ENCODE measurements at regions not wholly inside any gene's neighbourhood (a gene's known extent, or its start where the extent isn't known, plus 50 kb on each side); places are given as distances from the start of the nearest gene placed in this dataset.
"Not testable (repeated sequence)": the region's sequence is repeated elsewhere in the genome, so short reads cannot be mapped to it uniquely, and the experiment has no call there.

DNA sequence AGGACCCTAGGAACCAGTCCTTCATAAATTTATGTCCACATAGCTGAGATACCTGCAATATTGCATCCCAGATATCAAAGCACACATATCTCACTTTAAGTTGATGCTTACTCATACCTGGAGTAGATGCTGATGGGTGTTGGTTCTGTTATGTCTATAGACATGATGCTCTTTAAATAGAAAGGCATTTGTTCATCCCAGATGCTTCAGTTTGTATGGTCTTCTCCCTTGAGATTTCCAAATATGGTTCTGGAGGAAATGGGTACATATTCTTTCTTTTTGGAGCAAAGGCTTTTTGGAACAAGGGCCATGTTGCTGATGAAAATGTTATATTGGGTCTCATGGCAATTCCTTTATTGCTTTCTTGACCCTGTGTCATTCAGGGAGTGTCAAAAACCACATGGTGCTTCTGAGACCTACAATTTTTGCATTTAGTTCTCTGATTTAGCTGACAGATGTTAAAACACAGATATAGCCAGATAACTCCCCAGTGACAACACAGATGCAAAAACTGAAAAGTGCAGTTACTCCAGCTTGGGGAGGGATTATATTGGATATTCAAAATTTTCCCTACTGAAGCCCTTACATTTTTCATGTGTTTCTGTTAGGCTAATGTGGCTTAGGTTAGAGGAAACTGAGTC, 211.4 kb downstream of the KCNRG start:
- no peak for ATAC-seq
- H3K4me3 ChIP-seq = no peak overlapping the region
- no peaks in the 10 kb centered on the region for H3K36me3 ChIP-seq
- H3K27ac ChIP-seq = no peak overlapping the region
- no peak for TF ChIP-seq CTCF (IDR thresholded peaks at IDR 0.05)
- no peaks in the 10 kb centered on the region for H3K27me3 ChIP-seq
- peaks cover 18% of the 10 kb centered on the region for H3K4me1 ChIP-seq
- no peak for DNase-seq
- intact Hi-C loops (cut with DNase I) = no loop called here
- no peaks in the 10 kb centered on the region for H3K9me3 ChIP-seq

DNA sequence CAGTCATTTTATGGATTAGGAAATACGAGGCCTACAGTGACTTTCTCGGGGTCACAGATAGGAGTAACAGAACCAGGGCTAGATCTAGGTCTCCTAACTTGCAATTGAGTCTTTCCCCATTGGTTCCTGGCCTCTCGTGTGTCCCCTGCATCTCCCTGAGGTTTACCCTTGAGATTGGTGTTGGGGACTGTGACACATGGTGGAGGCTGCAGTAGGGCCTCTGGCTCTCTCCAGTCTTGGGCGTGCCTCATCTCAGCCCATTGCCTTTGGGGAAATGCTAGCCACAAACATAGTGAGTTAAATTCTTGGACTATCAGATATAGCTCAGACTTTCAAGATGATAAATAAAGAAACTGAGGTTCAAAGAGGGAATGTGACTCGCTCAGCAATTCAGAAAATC, 212.1 kb downstream of the KCNRG start:
- Histone ChIP-seq H3K36me3 (no peaks in the 10 kb centered on the region), H3K27ac (no peak overlapping the region), H3K4me1 (peaks cover 18% of the 10 kb centered on the region), H3K4me3 (no peak overlapping the region), H3K27me3 (no peaks in the 10 kb centered on the region), H3K9me3 (no peaks in the 10 kb centered on the region)
- no peak for DNase-seq
- no peak for ATAC-seq
- TF ChIP-seq CTCF (IDR thresholded peaks at IDR 0.05) = no peak
- intact Hi-C loops (cut with DNase I) = no loop called here

DNA sequence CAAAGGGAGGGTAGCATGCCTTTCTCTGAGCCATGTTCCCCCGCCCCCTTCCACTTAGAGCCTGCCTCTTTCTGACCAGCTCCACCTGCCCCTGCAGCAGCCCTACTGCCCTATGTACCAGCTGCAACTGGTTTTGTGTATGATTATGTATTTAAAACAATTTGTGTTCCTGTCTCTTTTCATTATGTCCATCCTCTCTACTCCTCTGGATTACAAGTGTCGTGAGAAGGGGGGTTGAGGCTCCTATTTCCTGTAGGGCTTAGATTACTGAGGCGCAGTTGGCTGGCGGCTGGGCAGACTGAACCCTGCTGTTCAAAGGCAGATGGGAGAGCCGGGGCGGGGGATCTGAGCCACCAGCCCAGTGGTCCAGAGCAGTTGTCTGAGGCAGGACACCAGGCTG, 213.3 kb downstream of the KCNRG start:
- DNase-seq = no peak
- no peak overlapping the region for H3K27ac ChIP-seq
- H3K36me3 ChIP-seq = no peaks in the 10 kb centered on the region
- H3K27me3 ChIP-seq = no peaks in the 10 kb centered on the region
- intact Hi-C loops (cut with DNase I) = no loop called here
- H3K9me3 ChIP-seq = no peaks in the 10 kb centered on the region
- H3K4me1 ChIP-seq = peaks cover 12% of the 10 kb centered on the region
- no peak for ATAC-seq
- no peak for TF ChIP-seq CTCF (IDR thresholded peaks at IDR 0.05)
- H3K4me3 ChIP-seq = no peak overlapping the region

DNA sequence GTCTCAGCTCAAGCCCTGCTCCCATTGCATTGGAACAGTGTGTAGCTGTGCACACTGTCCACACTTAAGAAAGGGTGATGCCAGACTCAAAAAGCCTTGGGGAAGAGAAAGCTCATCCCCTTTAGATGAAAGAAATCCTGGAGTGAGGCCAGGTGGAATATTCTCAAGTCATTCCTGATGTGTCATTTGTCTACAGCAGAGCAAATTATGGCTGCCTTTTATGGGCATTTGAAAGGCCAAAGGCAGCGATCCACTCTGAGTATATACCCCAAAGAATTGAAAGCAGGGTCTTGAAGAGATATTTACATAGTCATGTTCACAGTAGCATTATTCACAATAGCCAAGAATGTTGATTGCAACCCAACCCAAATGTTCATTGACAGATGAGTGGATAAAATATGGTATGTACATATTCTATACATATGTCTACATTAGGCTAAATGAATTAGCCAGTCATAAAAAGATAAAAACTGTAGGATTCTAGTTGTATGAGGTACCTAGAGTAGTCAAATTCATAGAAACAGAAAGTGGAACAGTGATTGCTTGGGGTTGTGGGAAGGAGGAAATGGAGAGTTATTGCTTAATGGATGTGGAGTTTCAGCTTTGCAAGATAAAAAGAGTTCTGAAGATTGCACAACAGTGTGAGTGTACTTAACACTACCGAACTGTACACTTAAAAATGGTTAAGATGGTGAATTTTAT, 214.9 kb downstream of the KCNRG start:
- Histone ChIP-seq H3K27ac (peak overlapping the region; percentile 34), H3K36me3 (no peaks in the 10 kb centered on the region), H3K27me3 (no peaks in the 10 kb centered on the region), H3K9me3 (no peaks in the 10 kb centered on the region), H3K4me1 (peaks cover 12% of the 10 kb centered on the region), H3K4me3 (no peak overlapping the region)
- DNase-seq (no peak), ATAC-seq (peak; percentile 89)
- TF ChIP-seq CTCF (IDR thresholded peaks at IDR 0.05) = no peak
- intact Hi-C loops (cut with DNase I) = no loop called here

DNA sequence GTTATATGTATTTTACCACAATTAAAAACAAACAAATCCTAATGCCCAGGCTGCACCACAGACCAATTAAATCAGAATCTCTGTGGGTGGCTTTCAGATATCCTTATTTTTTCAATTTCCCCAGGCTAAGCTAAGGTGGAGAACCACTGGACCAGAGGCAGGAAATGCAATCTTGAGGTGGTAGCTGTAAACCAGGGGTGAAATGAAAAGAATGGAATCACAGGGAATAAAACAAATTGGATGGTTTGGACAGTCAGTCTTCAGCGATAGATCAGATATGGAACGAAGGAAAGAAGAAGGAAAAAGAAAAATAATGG, 215.4 kb downstream of the KCNRG start:
- Histone ChIP-seq H3K36me3 (no peaks in the 10 kb centered on the region), H3K9me3 (no peaks in the 10 kb centered on the region), H3K4me1 (peaks cover 12% of the 10 kb centered on the region), H3K4me3 (no peak overlapping the region), H3K27me3 (no peaks in the 10 kb centered on the region), H3K27ac (no peak overlapping the region)
- ATAC-seq (peak; percentile 36), DNase-seq (no peak)
- intact Hi-C loops (cut with DNase I) = no loop called here
- no peak for TF ChIP-seq CTCF (IDR thresholded peaks at IDR 0.05)

- H3K27me3 ChIP-seq; H3K9me3 ChIP-seq; H3K27ac ChIP-seq; intact Hi-C loops (cut with DNase I); H3K4me3 ChIP-seq; H3K36me3 ChIP-seq; ATAC-seq; DNase-seq: not testable (repeated sequence)
- H3K4me1 ChIP-seq = peaks cover 19% of the 10 kb centered on the region
Measured at GRCh38 chr13:50233574-50233973, 218.3 kb downstream of the KCNRG start.
